Ovary (tissue), 7 donors: ENCODE measurements at regions not wholly inside any gene's neighbourhood (a gene's known extent, or its start where the extent isn't known, plus 50 kb on each side); places are given as distances from the start of the nearest gene placed in this dataset.

Source experiments
- DNase-seq, 5 donors: peaks; one replicate each; pipeline ENCODE4 v3.0.0-alpha.2; 2019 to 2020
- H3K27ac ChIP-seq, 2 donors: fragments of 200-600 bp; one replicate each; pipeline versions ENCODE4 v1.5.1 to v1.8.0; 2019 to 2022
- H3K27me3 ChIP-seq: fragments of 200-600 bp; one replicate; pipeline ENCODE4 v1.8.0; 2022
- H3K36me3 ChIP-seq: fragments of 200-600 bp; sonication (generic); one replicate; pipeline ENCODE4 v1.5.1; 2019
- H3K4me1 ChIP-seq: one replicate; pipeline ENCODE4 v1.8.1; 2013; ENCODE audit warnings: mild to moderate bottlenecking, moderate library complexity; ENCODE audit not compliant: insufficient read depth
- H3K4me3 ChIP-seq: fragments of 200-600 bp; sonication (generic); one replicate; pipeline ENCODE4 v1.5.1; 2017
- H3K9me3 ChIP-seq, 2 donors: fragments of 200-600 bp in 1 of 2; sonication (generic) in 1 of 2; one replicate each; pipeline versions ENCODE4 v1.5.1 to v1.8.1; 2013 to 2019; ENCODE audit warnings: mild to moderate bottlenecking in 1 of 2, moderate library complexity in 1 of 2
- EP300 ChIP-seq: sonication (generic); formaldehyde crosslinking; IDR thresholded peaks from one replicate; pipeline ENCODE4 v1.6.1; 2017; ENCODE audit warnings: antibody characterized with exemption
- POLR2A ChIP-seq: fragments of 450-650 bp; IDR thresholded peaks from one replicate; pipeline ENCODE4 v1.6.1; 2017; ENCODE audit warnings: antibody characterized with exemption, mild to moderate bottlenecking, moderate library complexity
- WGBS, 3 donors: extraction: QIAGEN DNeasy Blood & Tissue Kit in 1 of 3; methylation state at CpG; one replicate each; pipeline versions ENCODE4 v1.1.5 to v1.1.7; 2013 to 2017; 5-methylcytosine and 5-hydroxymethylcytosine counted together
- intact Hi-C, 4 donors: fragments of 100-400 bp; cut with DNase I; formaldehyde crosslinking; loops; one replicate each; pipeline versions ENCODE4 v1.11.0 to v1.15.1; 2022 to 2023
- TF ChIP-seq, protein P1 (sequence below), 3 donors: fragments of 450-650 bp in 2 of 3; fragments of 200-600 bp in 1 of 3; IDR thresholded peaks; one replicate each; pipeline versions ENCODE4 v1.5.1 to v1.8.0; 2016 to 2022; ENCODE audit warnings: antibody characterized with exemption in 3 of 3, mild to moderate bottlenecking in 1 of 3
- donor health status: DM: no; HTN: no; CAD: no; lungs with moderate emphysema.
- donor health status: DM: no; HTN: no; CAD: no.
- donor health status: Bipolar disorder and iron deficiency.
- donor health status: DM: no; HTN: no; CAD: no.
- donor health status: DM: yes; HTN: yes; CAD: no.

DNA sequence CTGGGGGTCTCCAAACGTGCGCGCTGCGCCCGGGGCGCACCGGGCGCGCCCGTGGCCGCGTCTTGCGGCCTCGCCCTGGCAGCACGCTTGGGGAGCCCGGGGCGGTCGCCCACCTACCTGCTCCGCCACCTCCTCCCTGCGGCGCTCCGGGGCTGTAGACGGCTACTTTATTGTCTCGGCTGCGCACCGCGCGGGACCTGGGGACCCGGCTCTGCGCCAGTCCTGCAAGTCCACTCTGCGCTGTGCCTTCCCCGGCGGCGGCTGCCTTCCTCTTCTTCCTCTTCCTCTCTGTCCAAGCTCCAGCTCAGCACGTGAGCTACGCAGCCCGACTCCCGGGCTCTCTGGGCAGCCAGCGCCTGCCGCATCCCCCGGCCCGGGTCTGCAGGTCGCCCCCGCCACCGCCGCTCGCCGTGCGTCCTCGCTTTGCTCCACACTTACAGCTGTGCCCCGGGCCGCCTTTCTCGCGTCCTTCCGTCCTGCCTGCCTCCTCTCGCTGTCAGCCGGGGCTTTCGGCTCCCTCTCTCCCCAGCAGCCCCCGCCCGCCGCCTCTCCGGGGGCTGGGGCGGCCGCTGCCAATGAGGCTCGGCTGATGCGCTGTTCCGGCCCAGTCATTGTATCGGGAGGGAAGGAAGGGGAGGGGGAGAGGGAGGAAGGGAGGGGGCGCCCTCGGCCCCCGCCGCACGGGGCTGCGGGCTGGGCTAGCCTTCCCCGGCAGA, 156.4 kb upstream of the FRMD4B start:
- Histone ChIP-seq H3K4me1 (no peaks in the 10 kb centered on the region), H3K36me3 (no peaks in the 10 kb centered on the region), H3K4me3 (peak overlapping the region; percentile 24), H3K27ac (no peak overlapping the region), H3K9me3 (no peaks in the 10 kb centered on the region), H3K27me3 (no peaks in the 10 kb centered on the region)
- WGBS, 3 donors, result 1% methylated on average over 57 to 75 of the region's 75 CpGs
- DNase-seq, result peak in 4 of 5 donors; percentile 14 to 57 (median 37)
- intact Hi-C loops, result no loop called here
- TF ChIP-seq, protein P1, sequence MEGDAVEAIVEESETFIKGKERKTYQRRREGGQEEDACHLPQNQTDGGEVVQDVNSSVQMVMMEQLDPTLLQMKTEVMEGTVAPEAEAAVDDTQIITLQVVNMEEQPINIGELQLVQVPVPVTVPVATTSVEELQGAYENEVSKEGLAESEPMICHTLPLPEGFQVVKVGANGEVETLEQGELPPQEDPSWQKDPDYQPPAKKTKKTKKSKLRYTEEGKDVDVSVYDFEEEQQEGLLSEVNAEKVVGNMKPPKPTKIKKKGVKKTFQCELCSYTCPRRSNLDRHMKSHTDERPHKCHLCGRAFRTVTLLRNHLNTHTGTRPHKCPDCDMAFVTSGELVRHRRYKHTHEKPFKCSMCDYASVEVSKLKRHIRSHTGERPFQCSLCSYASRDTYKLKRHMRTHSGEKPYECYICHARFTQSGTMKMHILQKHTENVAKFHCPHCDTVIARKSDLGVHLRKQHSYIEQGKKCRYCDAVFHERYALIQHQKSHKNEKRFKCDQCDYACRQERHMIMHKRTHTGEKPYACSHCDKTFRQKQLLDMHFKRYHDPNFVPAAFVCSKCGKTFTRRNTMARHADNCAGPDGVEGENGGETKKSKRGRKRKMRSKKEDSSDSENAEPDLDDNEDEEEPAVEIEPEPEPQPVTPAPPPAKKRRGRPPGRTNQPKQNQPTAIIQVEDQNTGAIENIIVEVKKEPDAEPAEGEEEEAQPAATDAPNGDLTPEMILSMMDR (IDR thresholded peaks at IDR 0.05), result no peak
- TF ChIP-seq EP300, result no peak
- no peak for TF ChIP-seq POLR2A

- no peak for TF ChIP-seq EP300
- peak in 3 of 5 donors; percentile 23 to 43 (median 40) for DNase-seq
- no peaks in the 10 kb centered on the region for H3K4me1 ChIP-seq
- no peaks in the 10 kb centered on the region for H3K36me3 ChIP-seq
- H3K27me3 ChIP-seq, result no peaks in the 10 kb centered on the region
- WGBS, 3 donors, result 0 to 2% (median 1%) methylated on average over 25 to 28 of the region's 28 CpGs
- no peak overlapping the region for H3K27ac ChIP-seq
- no peaks in the 10 kb centered on the region for H3K9me3 ChIP-seq
- H3K4me3 ChIP-seq, result peak overlapping the region; percentile 24
- intact Hi-C loops, result no loop called here
Observed at GRCh38 chr3:69541711-69542088, 155.8 kb upstream of the FRMD4B start.

DNA sequence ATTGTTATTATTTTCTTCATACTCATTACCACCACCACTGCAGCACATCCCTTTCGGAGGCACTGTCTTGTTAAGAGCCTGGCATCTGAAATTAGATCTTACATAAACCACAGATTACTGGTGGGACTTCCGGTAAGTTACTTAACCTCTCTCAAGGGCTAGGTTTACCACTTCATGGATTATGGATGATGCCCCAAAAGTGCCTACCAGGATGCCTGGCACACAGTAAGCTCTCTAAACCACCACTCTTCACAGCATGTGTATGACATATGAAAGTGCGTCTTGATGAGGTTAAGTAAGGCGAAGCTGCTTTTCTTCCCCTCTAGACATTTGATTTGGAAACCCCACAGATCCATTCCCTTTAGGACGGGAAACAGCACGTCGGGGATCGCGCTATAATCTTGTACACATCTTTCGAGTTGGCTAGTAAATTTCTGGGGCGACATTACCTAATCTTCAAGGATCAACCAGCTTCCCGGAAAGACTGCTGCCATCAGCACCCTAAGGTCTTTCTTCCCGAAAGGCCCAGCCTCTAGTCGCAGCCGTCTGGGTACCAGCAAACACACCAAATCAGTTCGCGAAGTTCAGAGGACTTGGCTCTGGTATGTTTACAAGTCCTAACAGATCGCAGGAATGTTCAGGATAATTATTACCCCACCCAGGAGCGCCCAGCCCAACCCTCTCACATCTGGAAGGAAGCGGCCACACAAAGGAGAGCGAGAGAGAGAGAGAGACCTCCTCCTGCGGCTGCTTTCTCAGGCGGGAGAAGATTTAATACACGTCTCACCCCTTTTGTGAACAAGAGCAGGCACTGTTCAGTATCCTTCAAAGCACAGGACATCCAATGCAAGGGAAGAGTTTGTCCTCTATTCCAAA, 155.1 kb upstream of the FRMD4B start:
- 20 to 31% (median 25%) methylated on average over 24 of the region's 24 CpGs for WGBS, 3 donors
- intact Hi-C loops, result no loop called here
- TF ChIP-seq, protein P1 (IDR thresholded peaks at IDR 0.05), result no peak
- TF ChIP-seq POLR2A, result no peak
- TF ChIP-seq EP300, result no peak
- Histone ChIP-seq H3K4me1 (no peaks in the 10 kb centered on the region), H3K9me3 (no peaks in the 10 kb centered on the region), H3K27ac (no peak overlapping the region), H3K36me3 (no peaks in the 10 kb centered on the region), H3K4me3 (peak overlapping the region; percentile 24), H3K27me3 (no peaks in the 10 kb centered on the region)
- DNase-seq, result peak in 1 of 5 donors; percentile 16

DNA sequence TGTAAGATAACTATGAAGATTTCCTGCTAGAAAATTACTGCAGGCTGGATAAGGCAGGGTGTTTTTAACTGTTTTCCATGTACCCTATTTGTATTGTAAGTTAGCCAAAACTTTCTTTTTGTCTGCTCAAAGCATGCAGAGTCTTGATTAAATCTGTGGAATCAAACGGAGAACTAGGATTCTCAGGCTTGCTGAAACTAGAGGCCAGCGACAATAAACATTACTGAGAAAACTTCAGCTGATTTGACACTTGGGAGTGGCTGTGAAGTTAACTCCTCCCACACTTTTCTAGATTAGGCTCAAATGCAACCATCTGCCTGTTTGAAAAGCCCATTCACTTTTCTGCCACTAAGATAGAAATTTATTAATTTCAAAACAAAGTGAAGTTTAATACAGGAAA, 153.2 kb upstream of the FRMD4B start:
- WGBS, 3 donors, result 3 to 6% (median 5%) methylated on average over 2 of the region's 2 CpGs
- DNase-seq, result no peak
- Histone ChIP-seq H3K4me1 (no peaks in the 10 kb centered on the region), H3K9me3 (no peaks in the 10 kb centered on the region), H3K4me3 (no peak overlapping the region), H3K27ac (no peak overlapping the region), H3K27me3 (no peaks in the 10 kb centered on the region), H3K36me3 (no peaks in the 10 kb centered on the region)
- intact Hi-C loops, result no loop called here
- TF ChIP-seq EP300, result no peak
- TF ChIP-seq POLR2A, result no peak
- TF ChIP-seq, protein P1 (IDR thresholded peaks at IDR 0.05), result no peak

DNA sequence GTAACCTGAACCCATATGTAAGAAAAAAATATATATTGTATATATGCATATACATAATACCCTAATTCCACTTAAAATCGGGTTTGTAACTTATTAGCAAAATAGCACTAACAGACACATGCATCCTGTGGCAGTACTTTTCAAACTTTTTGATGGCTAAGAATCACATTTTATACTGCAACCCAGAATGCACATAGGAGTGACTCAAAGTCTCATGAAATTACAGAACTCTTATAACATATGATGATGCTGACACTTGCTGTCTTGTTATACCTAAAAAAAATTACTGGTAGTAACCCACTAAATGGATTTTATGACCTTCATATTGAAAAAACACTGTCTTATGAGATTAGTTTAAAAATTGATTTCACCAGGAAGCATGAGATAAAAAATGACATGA, 152.4 kb upstream of the FRMD4B start:
- no peaks in the 10 kb centered on the region for H3K4me1 ChIP-seq
- H3K36me3 ChIP-seq, result no peaks in the 10 kb centered on the region
- no peak overlapping the region for H3K27ac ChIP-seq
- H3K27me3 ChIP-seq, result no peaks in the 10 kb centered on the region
- WGBS, 3 donors, result 72 to 85% (median 74%) methylated on average over 1 of the region's 1 CpG
- H3K9me3 ChIP-seq, result no peaks in the 10 kb centered on the region
- intact Hi-C loops, result no loop called here
- TF ChIP-seq, protein P1 (IDR thresholded peaks at IDR 0.05), result no peak
- TF ChIP-seq EP300 (no peak), POLR2A (no peak)
- DNase-seq, result no peak
- H3K4me3 ChIP-seq, result no peak overlapping the region
